Heart right ventricle (tissue), 16 donors: ENCODE measurements at regions not wholly inside any gene's neighbourhood (a gene's known extent, or its start where the extent isn't known, plus 50 kb on each side); places are given as distances from the start of the nearest gene placed in this dataset.

Experiments used
- ATAC-seq, 8 donors: fragments of 200-7000 bp; cut with Tn5 transposase; one replicate each; pipeline ENCODE4 v1.9.1; 2020; ENCODE audit warnings: mild to moderate bottlenecking in 8 of 8, moderate library complexity in 8 of 8, moderate number of reproducible peaks in 1 of 8
- DNase-seq, 2 donors: peaks; one replicate each; pipeline ENCODE4 v3.0.0-alpha.2; 2020
- H3K27ac ChIP-seq, 10 donors: fragments of 200-600 bp; sonication (generic) in 2 of 10; one replicate each; pipeline versions ENCODE4 v1.5.0 to v1.8.0; 2020 to 2022; ENCODE audit warnings: mild to moderate bottlenecking in 3 of 10
- H3K27me3 ChIP-seq, 7 donors: fragments of 200-600 bp; one replicate each; pipeline ENCODE4 v1.8.0; 2021 to 2022; ENCODE audit warnings: mild to moderate bottlenecking in 2 of 7
- H3K36me3 ChIP-seq, 9 donors: fragments of 200-600 bp; sonication (generic) in 1 of 9; one replicate each; pipeline versions ENCODE4 v1.5.0 to v1.8.0; 2020 to 2022; ENCODE audit warnings: mild to moderate bottlenecking in 2 of 9
- H3K4me1 ChIP-seq, 9 donors: fragments of 200-600 bp; sonication (generic) in 1 of 9; one replicate each; pipeline versions ENCODE4 v1.5.0 to v1.8.0; 2020 to 2022; ENCODE audit warnings: mild to moderate bottlenecking in 4 of 9
- H3K4me3 ChIP-seq, 10 donors: fragments of 200-600 bp; sonication (generic) in 2 of 10; one replicate each; pipeline versions ENCODE4 v1.5.0 to v1.8.0; 2020 to 2022; ENCODE audit warnings: mild to moderate bottlenecking in 7 of 10, moderate library complexity in 2 of 10
- H3K9me3 ChIP-seq, 11 donors: fragments of 200-600 bp in 10 of 11; sonication (generic) in 2 of 11; one replicate each; pipeline versions ENCODE4 v1.5.0 to v1.8.0; 2013 to 2022; ENCODE audit warnings: mild to moderate bottlenecking in 2 of 11, control low read depth in 1 of 11, moderate library complexity in 1 of 11
- CTCF ChIP-seq, 9 donors: fragments of 200-600 bp; sonication (generic) in 2 of 9; IDR thresholded peaks; one replicate each; pipeline versions ENCODE4 v1.5.0 to v1.8.0; 2021 to 2022; ENCODE audit warnings: antibody characterized with exemption in 9 of 9, mild to moderate bottlenecking in 5 of 9, moderate library complexity in 1 of 9
- WGBS, 2 donors: extraction: QIAGEN DNeasy Blood & Tissue Kit; methylation state at CpG; one replicate each; pipeline ENCODE4 v1.1.7; 2013; ENCODE audit warnings: inconsistent platforms in 1 of 2; 5-methylcytosine and 5-hydroxymethylcytosine counted together
- intact Hi-C, 10 donors: fragments of 100-400 bp; cut with DNase I; formaldehyde crosslinking; loops; one replicate each; pipeline versions ENCODE4 v1.11.1 to v1.14.2; 2022
- donor health status: Arrhythmogenic right ventricular cardiomyopathy.
- donor health status: ischemic (EF 13 %, LVEDD 7.1; RV severe dilation, severe dysfunction).
- donor health status: healthy with polysubstance abuse.
- donor health status: DM: no; HTN: yes; CAD: no.
- donor health status: DM: no; HTN: no; CAD: no.
- donor health status: ischemic (EF 25% LVEDD 6.9; RV normal size, moderate dysfunction).
- donor health status: ischemic (EF 25% LVEDD 5.7; RV mildly dilated, moderate dysfunction).
- donor health status: healthy.
- donor health status: DM: yes; HTN: yes; CAD: no.
- donor health status: Ischemic cardiomyopathy.
- donor health status: ischemic (EF 35%, LVEDD 5.7; RV mildly dilated, moderate dysfunction).
- donor health status: nonischemic (EF 11% LVEDD 7.7; RV severe dilation, severe dysfunction).
- donor health status: DM: yes; HTN: yes; CAD: no.
- donor health status: PGD.
- donor health status: ischemic (EF 29% LVEDD 5.4; RV normal size, mild dysfunction).
- donor health status: nonischemic (EF 23%, LVEDD 6.1; RV moderate dilation, normal function).

GRCh38 chr4:29711226-29711625, 1008.9 kb upstream of the PCDH7 start:
- H3K27me3 ChIP-seq: no peaks in the 10 kb centered on the region
- H3K27ac ChIP-seq: no peak overlapping the region
- H3K4me3 ChIP-seq: no peak overlapping the region
- no peak for DNase-seq
- intact Hi-C loops: no loop called here
- WGBS, 2 donors: 70 to 75% methylated on average over 2 of the region's 2 CpGs
- no peaks in the 10 kb centered on the region for H3K4me1 ChIP-seq
- ATAC-seq: no peak
- H3K36me3 ChIP-seq: no peaks in the 10 kb centered on the region
- TF ChIP-seq CTCF (IDR thresholded peaks at IDR 0.05): no peak
- peaks cover 0 to 9% (median 0%) of the 10 kb centered on the region in 11 donors for H3K9me3 ChIP-seq

- no peaks in the 10 kb centered on the region for H3K27me3 ChIP-seq
- H3K4me1 ChIP-seq: no peaks in the 10 kb centered on the region
- WGBS, 2 donors: 90% methylated on average over 10 of the region's 10 CpGs
- DNase-seq (no peak), ATAC-seq (no peak)
- H3K27ac ChIP-seq: no peak overlapping the region
- TF ChIP-seq CTCF (IDR thresholded peaks at IDR 0.05): no peak
- intact Hi-C loops: no loop called here
- peaks cover 0 to 5% (median 0%) of the 10 kb centered on the region in 11 donors for H3K9me3 ChIP-seq
- H3K36me3 ChIP-seq: no peaks in the 10 kb centered on the region
- no peak overlapping the region for H3K4me3 ChIP-seq
Measured at GRCh38 chr4:29717287-29718057, 1002.7 kb upstream of the PCDH7 start.

GRCh38 chr4:29718136-29718535, 1002.0 kb upstream of the PCDH7 start:
- DNase-seq: no peak
- intact Hi-C loops: no loop called here

GRCh38 chr4:29722253-29722652, 997.9 kb upstream of the PCDH7 start:
- no peak overlapping the region for H3K4me3 ChIP-seq
- no peaks in the 10 kb centered on the region for H3K9me3 ChIP-seq
- intact Hi-C loops: no loop called here
- ATAC-seq (no peak), DNase-seq (no peak)
- 75 to 81% methylated on average over 6 of the region's 6 CpGs for WGBS, 2 donors
- H3K27ac ChIP-seq: no peak overlapping the region
- TF ChIP-seq CTCF (IDR thresholded peaks at IDR 0.05): no peak
- H3K36me3 ChIP-seq: no peaks in the 10 kb centered on the region
- no peaks in the 10 kb centered on the region for H3K27me3 ChIP-seq
- H3K4me1 ChIP-seq: no peaks in the 10 kb centered on the region

More at GRCh38 chr4:29718136-29718535, 1002.0 kb upstream of the PCDH7 start:
- no peak for ATAC-seq
- H3K4me1 ChIP-seq: no peaks in the 10 kb centered on the region
- H3K36me3 ChIP-seq: no peaks in the 10 kb centered on the region
- H3K4me3 ChIP-seq: no peak overlapping the region
- H3K27ac ChIP-seq: no peak overlapping the region
- H3K9me3 ChIP-seq: peaks cover 0 to 5% (median 0%) of the 10 kb centered on the region in 11 donors
- no peaks in the 10 kb centered on the region for H3K27me3 ChIP-seq
- TF ChIP-seq CTCF (IDR thresholded peaks at IDR 0.05): no peak
